GM21786 (cell line): ENCODE measurements at regions not wholly inside any gene's neighbourhood (a gene's known extent, or its start where the extent isn't known, plus 50 kb on each side); places are given as distances from the start of the nearest gene placed in this dataset.
"Not testable (repeated sequence)": the region's sequence is repeated elsewhere in the genome, so short reads cannot be mapped to it uniquely, and the experiment has no call there.

Source experiments
- ATAC-seq: cut with Tn5 transposase; IDR thresholded peaks from one replicate; pipeline ENCODE4 v1.9.1; 2021; ENCODE audit not compliant: unreplicated experiment

DNA sequence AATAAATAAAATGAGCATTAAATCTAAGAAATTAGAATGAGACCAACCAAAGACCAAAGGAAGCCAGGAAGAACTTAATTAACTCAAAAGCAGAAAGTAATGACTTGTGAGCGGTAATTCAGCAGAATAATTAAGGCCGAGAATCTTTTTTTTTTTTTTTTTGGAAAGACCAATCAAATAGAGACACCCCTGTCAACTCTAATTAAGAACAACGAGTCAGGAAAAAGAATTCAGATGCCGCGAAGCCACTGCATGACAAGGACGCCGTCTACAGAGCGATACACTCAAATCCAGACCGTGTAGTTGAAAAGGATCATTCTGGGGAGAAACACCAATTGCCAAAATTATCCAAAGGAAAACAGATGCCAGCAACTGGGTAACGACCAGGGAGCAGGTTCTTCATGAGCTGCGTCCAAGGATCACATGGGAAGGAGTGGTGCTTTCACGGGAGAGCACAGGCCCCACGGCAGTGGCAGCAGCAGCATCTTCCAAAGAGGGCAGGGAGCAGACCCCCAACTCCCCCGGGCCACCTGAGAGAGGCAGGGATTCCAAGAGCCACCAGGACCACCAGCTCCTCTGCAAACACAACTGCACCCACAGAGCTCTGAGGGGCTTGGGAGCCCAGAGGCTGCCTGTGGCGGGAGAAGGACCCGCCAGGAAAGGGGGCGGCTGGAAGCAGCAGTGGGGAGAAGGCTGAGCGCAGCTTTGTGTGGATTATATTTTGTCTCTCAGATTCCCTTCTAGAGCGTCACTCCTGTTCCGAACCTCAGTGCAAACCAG, 469.8 kb downstream of the BRD1 start:
- no peak for ATAC-seq

GRCh38 chr22:49356428-49356827, 471.2 kb downstream of the BRD1 start:
- no peak for ATAC-seq

DNA sequence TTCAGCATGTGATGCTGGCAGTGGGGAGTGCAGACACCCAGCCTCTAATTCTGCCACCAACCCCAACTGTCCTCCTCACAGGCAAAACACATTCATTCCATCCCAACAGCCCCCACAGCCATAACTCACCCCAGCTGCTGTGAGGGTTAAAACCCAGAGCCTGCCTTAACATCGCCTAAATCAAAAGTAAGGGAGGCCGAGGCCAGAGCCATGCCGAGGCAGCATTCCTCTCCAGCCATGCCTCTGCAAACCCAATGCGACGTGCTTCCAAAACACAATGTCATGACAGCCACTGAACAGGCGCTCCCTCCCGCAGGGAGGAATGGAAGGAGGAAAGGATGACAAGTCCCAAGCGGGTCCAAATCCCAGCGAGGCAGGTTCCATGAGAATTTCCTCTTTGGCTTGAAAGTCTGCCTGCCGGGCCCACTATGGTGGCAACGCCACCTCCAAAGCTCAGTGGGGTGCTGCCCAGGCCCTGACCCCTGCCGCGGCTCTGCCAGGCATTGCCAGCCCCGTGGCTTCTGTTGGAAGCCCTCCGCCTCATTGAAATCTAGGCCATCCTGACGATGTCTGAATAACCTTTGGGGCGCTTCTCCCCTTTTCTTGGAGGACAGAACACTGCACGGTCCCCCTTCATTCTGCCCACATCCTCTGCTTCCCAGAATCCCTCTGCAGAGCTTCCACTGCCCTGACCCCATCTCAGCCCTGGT, 472.3 kb downstream of the BRD1 start:
- ATAC-seq, result no peak

DNA sequence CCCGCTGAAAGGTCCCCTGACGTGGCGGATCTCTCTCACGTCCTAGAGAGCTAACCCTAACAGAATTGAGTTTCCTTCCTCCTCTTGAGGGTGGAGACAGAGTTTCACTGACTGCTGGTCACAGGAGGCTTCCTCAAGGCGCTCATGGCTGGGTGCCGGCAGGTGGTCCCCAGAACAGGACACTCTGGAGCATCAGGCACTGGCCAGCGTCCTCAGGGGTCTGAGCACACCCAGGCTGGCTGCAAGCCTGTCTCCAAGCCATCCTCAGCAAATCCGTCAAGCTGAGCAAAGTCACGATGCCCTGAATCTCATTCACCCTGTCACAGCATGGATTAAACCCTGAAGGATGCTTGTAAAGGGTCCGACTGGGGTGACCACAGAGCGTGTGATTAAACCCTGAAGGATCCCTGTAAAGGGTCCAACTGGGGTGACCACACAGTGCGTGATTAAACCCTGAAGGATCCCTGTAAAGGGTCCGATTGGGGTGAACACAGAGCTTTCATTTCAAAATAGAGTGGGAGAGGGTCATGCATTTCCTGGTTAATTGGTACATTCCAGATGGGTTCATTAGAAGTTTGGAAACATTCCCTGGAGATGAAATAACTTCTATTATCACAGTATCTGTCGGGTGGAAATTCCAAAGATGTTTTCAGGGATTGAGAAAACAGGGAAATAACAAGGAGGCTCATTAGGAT, 473.0 kb downstream of the BRD1 start:
- ATAC-seq, result no peak

DNA sequence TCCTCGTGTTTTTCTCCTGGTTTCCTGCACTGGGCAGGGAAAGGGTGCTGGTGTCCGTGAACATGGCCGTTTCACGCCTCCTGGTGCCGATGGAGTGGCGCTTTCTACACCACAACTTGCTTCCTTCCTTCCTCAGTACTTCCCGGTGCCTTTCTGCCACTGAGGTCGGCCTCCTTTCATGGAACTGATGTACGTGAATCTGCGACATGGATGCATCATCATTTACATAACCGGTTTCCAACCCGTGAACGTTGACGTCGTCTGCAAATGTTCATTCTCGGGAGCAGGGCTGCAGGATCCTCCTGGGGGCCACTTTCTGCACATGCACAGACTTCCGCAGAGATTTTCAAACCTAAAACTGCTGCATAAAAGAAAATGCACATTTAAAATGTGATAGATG, 474.4 kb downstream of the BRD1 start:
- no peak for ATAC-seq

GRCh38 chr22:49352361-49353169, 475.1 kb downstream of the BRD1 start:
- ATAC-seq, result no peak

DNA sequence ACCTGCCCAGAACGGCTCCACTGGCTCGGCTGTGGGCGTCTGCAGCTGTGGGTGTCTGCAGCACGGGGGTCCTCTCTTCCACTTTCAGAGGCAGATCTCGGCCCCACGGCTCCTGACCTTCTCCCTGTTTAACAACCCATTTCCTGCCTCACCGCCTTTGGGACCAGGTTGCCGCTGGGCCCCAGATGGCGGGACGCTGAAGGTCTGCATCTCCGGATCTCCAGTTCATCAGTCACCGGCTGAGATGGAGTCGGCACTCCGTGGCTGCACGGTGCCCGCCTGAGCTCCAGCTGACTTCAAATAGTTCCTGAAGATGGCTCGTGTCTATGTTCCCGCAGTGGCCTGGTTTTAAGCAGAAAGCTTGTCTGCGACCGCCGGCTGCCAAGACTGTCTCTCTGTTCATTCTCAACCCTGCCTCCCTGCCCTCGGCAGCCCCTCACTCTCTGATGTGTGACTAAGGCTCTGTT, 475.9 kb downstream of the BRD1 start:
- no peak for ATAC-seq

DNA sequence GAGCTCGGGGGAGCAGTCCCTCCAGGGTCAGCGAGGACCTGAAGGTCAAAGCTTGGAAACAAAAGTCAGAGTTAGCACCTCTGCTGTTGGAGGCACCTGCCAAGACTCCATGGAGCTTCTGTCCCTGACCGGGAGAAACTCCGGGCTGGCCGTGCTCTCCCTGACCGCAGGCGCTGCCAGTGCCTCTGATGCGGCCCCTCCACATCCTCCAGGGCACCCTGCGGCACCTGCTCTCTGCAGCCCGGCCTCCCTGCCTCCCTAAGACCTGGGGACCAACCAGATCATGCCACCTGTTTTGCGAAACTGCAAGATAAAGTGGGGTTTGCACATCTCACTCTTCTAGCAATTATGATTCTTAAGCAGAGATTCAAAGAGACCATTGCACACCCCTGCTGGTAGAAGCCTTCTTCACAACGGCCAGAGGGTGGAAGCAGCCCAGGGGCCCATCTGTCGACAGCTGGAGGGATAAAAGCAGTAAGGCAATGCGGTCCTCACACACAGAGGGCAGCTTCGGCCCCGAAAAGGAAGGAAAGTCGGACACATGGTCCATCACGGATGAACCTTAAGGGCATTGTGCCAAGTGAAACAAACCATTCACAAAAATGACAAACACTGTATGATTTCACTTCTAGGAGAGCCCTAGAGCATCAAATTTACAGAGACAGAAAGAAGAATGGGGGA, 477.1 kb downstream of the BRD1 start:
- ATAC-seq, result no peak

DNA sequence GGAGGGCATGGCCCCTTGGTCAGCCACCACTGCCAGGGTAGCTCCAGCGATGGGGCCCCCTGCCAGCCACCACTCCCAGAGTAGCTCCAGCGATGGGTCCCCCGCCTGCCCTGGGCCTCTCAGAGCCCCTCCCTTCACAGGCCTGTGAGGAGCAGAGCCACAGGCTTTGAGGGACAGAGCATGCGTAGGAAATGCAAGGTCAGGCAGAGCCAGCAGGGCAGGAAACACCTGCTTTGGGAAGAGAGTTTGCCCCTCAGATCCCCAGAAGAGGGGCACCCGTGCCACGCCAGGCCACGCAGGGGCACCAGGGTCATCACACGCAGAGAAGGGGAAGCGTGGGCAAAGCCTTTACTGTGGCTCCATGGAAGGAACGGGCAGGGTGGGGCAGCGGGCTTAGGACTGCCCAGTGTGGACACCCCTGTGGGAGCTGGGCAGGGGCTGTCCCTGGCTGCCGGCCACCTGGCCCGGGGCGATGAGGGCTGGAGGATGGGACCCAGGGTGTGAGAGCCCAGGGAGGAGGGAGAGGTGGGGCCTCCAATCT, 477.8 kb downstream of the BRD1 start:
- no peak for ATAC-seq

- no peak for ATAC-seq
These were observed 478.4 kb downstream of the BRD1 start for GRCh38 chr22:49349181-49349835.

GRCh38 chr22:49348631-49349030, 479.0 kb downstream of the BRD1 start:
- ATAC-seq, result no peak

DNA sequence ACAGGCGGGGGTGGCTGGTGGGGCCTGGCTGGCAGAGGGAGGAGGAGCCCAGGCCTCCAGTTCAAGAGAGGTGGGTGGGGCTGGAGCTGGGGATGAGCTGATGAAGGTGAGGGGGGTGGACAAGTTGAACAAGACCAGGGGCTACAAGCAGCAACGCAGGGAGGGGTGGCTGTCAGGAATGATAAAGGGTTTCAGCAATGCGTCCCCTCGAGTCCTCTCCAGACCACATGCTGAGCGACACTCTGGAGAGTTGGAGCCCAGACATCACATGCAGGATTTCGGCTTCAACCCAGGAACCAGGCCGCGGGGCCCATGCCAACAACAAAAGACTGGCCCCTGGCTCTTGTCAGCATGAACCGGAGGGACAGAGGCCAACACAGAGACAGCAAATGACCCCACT, 480.3 kb downstream of the BRD1 start:
- ATAC-seq, result no peak

DNA sequence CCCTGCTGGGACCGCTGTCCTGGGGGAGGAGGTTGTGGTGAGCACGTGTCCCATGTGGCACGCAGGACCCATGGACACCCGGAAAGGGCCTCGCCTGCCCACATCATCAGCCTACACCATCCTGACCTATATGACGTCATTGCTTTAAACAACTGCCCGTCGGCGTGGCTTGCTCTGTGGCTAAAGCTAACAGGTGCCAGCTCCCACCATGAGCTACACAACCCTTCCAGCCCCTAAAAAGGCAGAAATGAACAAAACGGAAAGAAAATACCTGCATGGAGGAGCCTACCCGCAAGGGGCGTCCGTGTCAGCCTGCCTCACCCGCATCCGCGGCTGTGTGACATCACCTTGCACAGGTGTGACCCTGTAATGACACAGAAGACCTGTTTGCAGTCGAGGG, 481.8 kb downstream of the BRD1 start:
- ATAC-seq, result no peak

DNA sequence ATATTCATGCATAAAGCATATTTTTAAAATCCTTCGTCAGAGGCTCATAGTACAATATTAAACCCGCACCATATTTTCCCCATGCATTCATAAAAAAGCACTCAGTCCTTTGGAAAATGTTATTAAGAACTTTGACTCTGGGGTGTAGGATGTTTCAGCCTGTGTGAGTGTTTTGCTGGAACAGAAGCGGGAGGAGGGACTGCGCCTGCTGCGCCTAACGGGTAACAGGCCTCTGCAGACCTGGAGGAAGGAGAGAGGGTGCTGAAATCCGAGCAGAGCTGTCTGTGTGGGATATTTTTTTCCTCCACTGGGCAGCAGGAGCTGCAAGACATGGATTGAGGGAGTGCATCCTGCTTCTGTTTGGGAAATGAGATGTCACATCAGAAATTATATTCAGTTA, 483.0 kb downstream of the BRD1 start:
- no peak for ATAC-seq

DNA sequence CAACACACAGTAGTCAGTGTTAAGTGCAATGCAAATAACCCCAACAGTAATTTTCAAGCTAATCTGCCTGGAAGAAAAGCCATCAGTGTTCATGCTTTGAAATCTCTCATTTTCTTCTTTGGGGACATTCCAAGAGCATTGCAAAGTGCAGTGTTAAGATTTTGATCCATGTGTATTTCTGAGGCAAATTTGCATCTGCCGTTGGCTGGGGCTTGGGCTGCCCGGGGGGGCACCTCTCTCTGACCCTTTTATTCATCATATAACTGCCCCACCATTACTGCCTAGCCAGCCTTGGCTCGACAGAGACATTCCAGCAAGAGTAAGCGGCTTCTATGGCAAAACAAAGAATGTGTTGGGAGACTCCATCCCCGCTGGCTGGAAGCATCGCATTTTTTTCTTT, 483.5 kb downstream of the BRD1 start:
- no peak for ATAC-seq

- ATAC-seq, result no peak
These were observed 487.3 kb downstream of the BRD1 start for GRCh38 chr22:49340406-49340805.

DNA sequence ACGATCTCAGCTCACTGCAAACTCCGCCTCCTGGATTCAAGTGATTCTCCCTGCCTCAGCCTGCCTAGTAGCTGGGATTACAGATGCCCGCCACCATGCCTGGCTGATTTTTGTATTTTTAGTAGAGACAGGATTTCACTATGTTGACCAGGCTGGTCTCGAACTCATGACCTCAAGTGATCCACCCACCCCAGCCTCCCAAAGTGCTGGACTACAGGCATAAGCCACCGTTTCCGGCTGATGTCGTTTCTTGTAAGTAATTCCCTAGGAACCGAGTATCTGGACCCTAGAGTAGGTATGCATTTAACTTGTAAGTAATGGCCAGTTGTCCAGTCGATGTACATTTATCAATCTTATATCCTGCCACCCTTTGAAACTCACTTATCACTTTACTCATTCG, 491.2 kb downstream of the BRD1 start:
- not testable (repeated sequence) for ATAC-seq

GRCh38 chr22:49334976-49335375, 492.7 kb downstream of the BRD1 start:
- no peak for ATAC-seq

GRCh38 chr22:49334449-49334789, 493.3 kb downstream of the BRD1 start:
- ATAC-seq, result no peak

DNA sequence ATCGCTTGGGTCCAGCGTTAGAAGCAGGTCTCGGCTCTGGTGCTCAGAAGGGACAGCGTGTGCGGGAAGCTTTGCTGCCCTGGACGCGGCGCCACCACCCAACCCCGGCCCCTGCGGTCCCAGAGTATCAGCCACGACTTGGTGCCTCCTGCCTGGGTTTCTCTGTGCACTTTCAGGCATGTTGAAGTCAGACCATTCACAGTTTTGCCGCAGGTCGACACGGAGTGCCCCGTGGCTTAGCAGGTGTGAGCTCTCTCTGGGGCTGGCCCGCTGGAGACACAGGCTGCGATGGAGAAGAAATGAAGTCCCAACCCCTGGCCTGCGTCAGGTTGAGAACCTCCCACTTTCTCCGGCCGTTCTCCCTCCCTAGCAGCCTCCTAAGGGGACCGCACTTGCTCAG, 494.5 kb downstream of the BRD1 start:
- ATAC-seq, result no peak
